Fibroblast of mammary gland (primary cell): ENCODE measurements at regions not wholly inside any gene's neighbourhood (a gene's known extent, or its start where the extent isn't known, plus 50 kb on each side); places are given as distances from the start of the nearest gene placed in this dataset.

Experiments used
- DNase-seq: peaks from one replicate; pipeline ENCODE4 v3.0.0-alpha.2; 2010; ENCODE audit warnings: low read depth
- H3K4me3 ChIP-seq: 2 replicates; pipeline ENCODE4 v1.5.1; 2011; ENCODE audit warnings: low read depth, mild to moderate bottlenecking, low read length, moderate library complexity; ENCODE audit not compliant: control insufficient read depth
- CTCF ChIP-seq: conservative IDR thresholded peaks from 2 replicates; pipeline ENCODE4 v1.5.1; 2011; ENCODE audit warnings: low read depth, low read length, inconsistent platforms; ENCODE audit not compliant: control insufficient read depth, insufficient read depth

GRCh38 chr11:113531575-113532451 is 56.6 kb upstream of the DRD2 start:
- H3K4me3 ChIP-seq = no peak overlapping the region
- TF ChIP-seq CTCF = no peak
- DNase-seq = no peak

- no peak for DNase-seq
- no peak for TF ChIP-seq CTCF
Observed at GRCh38 chr11:113531083-113531482, 55.9 kb upstream of the DRD2 start.

GRCh38 chr11:113529606-113530005 is 54.4 kb upstream of the DRD2 start:
- no peak overlapping the region for H3K4me3 ChIP-seq
- TF ChIP-seq CTCF = no peak
- no peak for DNase-seq

More at GRCh38 chr11:113531083-113531482, 55.9 kb upstream of the DRD2 start:
- H3K4me3 ChIP-seq = no peak overlapping the region

GRCh38 chr11:113528982-113529381 is 53.8 kb upstream of the DRD2 start:
- TF ChIP-seq CTCF = no peak
- no peak for DNase-seq

GRCh38 chr11:113526521-113526920 is 51.3 kb upstream of the DRD2 start:
- no peak overlapping the region for H3K4me3 ChIP-seq
- no peak for TF ChIP-seq CTCF
- DNase-seq = no peak

More at GRCh38 chr11:113528982-113529381, 53.8 kb upstream of the DRD2 start:
- no peak overlapping the region for H3K4me3 ChIP-seq
